Peyer's patch (tissue), 4 donors: ENCODE measurements at regions not wholly inside any gene's neighbourhood (a gene's known extent, or its start where the extent isn't known, plus 50 kb on each side); places are given as distances from the start of the nearest gene placed in this dataset.

Experiments
- DNase-seq, 3 donors: peaks; one replicate each; pipeline ENCODE4 v3.0.0-alpha.2; 2017 to 2019
- H3K27ac ChIP-seq, 4 donors: fragments of 200-600 bp; sonication (generic); one replicate each; pipeline ENCODE4 v1.5.1; 2016 to 2019
- H3K27me3 ChIP-seq, 2 donors: fragments of 200-600 bp; sonication (generic); one replicate each; pipeline ENCODE4 v1.5.1; 2019
- H3K36me3 ChIP-seq, 3 donors: fragments of 200-600 bp; sonication (generic); one replicate each; pipeline ENCODE4 v1.5.1; 2016 to 2019
- H3K4me1 ChIP-seq, 4 donors: fragments of 200-600 bp; sonication (generic); one replicate each; pipeline ENCODE4 v1.5.1; 2016 to 2019
- H3K4me3 ChIP-seq, 4 donors: fragments of 200-600 bp; sonication (generic); 1 replicate in 3 of 4; 2 replicates in 1 of 4; pipeline ENCODE4 v1.5.1; 2016 to 2019; ENCODE audit warnings: mild to moderate bottlenecking in 1 of 4
- H3K9me3 ChIP-seq, 4 donors: fragments of 200-600 bp; sonication (generic); one replicate each; pipeline ENCODE4 v1.5.1; 2016 to 2019; ENCODE audit warnings: mild to moderate bottlenecking in 1 of 4
- CTCF ChIP-seq, 6 experiments: fragments of 450-650 bp in 4 of 6; fragments of 200-600 bp in 2 of 6; sonication (generic) in 1 of 6; IDR thresholded peaks; one replicate each; pipeline ENCODE4 v1.5.1; 2017 to 2019; ENCODE audit warnings: antibody characterized with exemption in 6 of 6, mild to moderate bottlenecking in 3 of 6, moderate library complexity in 1 of 6
- POLR2A ChIP-seq, 2 donors: fragments of 450-650 bp; IDR thresholded peaks; one replicate each; pipeline ENCODE4 v1.5.1; 2017; ENCODE audit warnings: antibody characterized with exemption in 2 of 2, mild to moderate bottlenecking in 2 of 2, moderate library complexity in 2 of 2

GRCh38 chr5:3301306-3301705 lies 294.3 kb upstream of the IRX1 start:
- TF ChIP-seq POLR2A (IDR thresholded peaks at IDR 0.05) (no peak), CTCF (IDR thresholded peaks at IDR 0.05) (no peak)
- Histone ChIP-seq H3K9me3 (no peaks in the 10 kb centered on the region), H3K4me1 (no peaks in the 10 kb centered on the region), H3K4me3 (no peak overlapping the region), H3K36me3 (no peaks in the 10 kb centered on the region), H3K27me3 (no peaks in the 10 kb centered on the region), H3K27ac (no peak overlapping the region)
- DNase-seq = no peak

GRCh38 chr5:3300726-3301125 lies 294.9 kb upstream of the IRX1 start:
- H3K4me1 ChIP-seq = no peaks in the 10 kb centered on the region
- H3K9me3 ChIP-seq = no peaks in the 10 kb centered on the region
- no peak overlapping the region for H3K4me3 ChIP-seq
- TF ChIP-seq CTCF (IDR thresholded peaks at IDR 0.05) (no peak), POLR2A (IDR thresholded peaks at IDR 0.05) (no peak)
- H3K27me3 ChIP-seq = no peaks in the 10 kb centered on the region
- H3K36me3 ChIP-seq = no peaks in the 10 kb centered on the region
- no peak overlapping the region for H3K27ac ChIP-seq
- no peak for DNase-seq

- no peak for DNase-seq
- Histone ChIP-seq H3K4me3 (no peak overlapping the region), H3K27ac (no peak overlapping the region), H3K36me3 (no peaks in the 10 kb centered on the region), H3K9me3 (no peaks in the 10 kb centered on the region), H3K4me1 (no peaks in the 10 kb centered on the region), H3K27me3 (no peaks in the 10 kb centered on the region)
- TF ChIP-seq CTCF (IDR thresholded peaks at IDR 0.05) (no peak), POLR2A (IDR thresholded peaks at IDR 0.05) (no peak)
Measured at GRCh38 chr5:3299441-3299840, 296.2 kb upstream of the IRX1 start.

- Histone ChIP-seq H3K36me3 (no peaks in the 10 kb centered on the region), H3K4me1 (no peaks in the 10 kb centered on the region), H3K27ac (no peak overlapping the region), H3K27me3 (no peaks in the 10 kb centered on the region), H3K9me3 (no peaks in the 10 kb centered on the region), H3K4me3 (no peak overlapping the region)
- DNase-seq = no peak
- TF ChIP-seq POLR2A (IDR thresholded peaks at IDR 0.05) (no peak), CTCF (IDR thresholded peaks at IDR 0.05) (no peak)
Measured at GRCh38 chr5:3297853-3298252, 297.8 kb upstream of the IRX1 start.

GRCh38 chr5:3288325-3288724 lies 307.3 kb upstream of the IRX1 start:
- no peak for DNase-seq
- TF ChIP-seq POLR2A (IDR thresholded peaks at IDR 0.05) (no peak), CTCF (IDR thresholded peaks at IDR 0.05) (no peak)
- Histone ChIP-seq H3K9me3 (no peaks in the 10 kb centered on the region), H3K27ac (no peak overlapping the region), H3K36me3 (no peaks in the 10 kb centered on the region), H3K4me3 (no peak overlapping the region), H3K4me1 (no peaks in the 10 kb centered on the region), H3K27me3 (no peaks in the 10 kb centered on the region)

- Histone ChIP-seq H3K36me3 (no peaks in the 10 kb centered on the region), H3K27ac (no peak overlapping the region), H3K9me3 (no peaks in the 10 kb centered on the region), H3K27me3 (no peaks in the 10 kb centered on the region), H3K4me1 (no peaks in the 10 kb centered on the region), H3K4me3 (no peak overlapping the region)
- no peak for DNase-seq
- TF ChIP-seq CTCF (IDR thresholded peaks at IDR 0.05) = no peak
- TF ChIP-seq POLR2A (IDR thresholded peaks at IDR 0.05) = no peak
Measured at GRCh38 chr5:3287516-3287915, 308.1 kb upstream of the IRX1 start.
